SK-N-SH treated with all-trans-retinoic acid at 6 μM for 48 hours (cell line): ENCODE measurements at regions not wholly inside any gene's neighbourhood (a gene's known extent, or its start where the extent isn't known, plus 50 kb on each side); places are given as distances from the start of the nearest gene placed in this dataset.

ENCODE experiments used
- ATAC-seq: fragments of 200-7000 bp; cut with Tn5 transposase; 3 replicates; pipeline ENCODE4 v1.9.1; 2020; ENCODE audit warnings: mild to moderate bottlenecking, moderate library complexity
- ARNTL ChIP-seq: fragments of 450-650 bp; formaldehyde crosslinking; IDR thresholded peaks from 2 replicates; pipeline ENCODE4 v1.5.0; 2020; ENCODE audit warnings: low read depth, mild to moderate bottlenecking, moderate library complexity, borderline replicate concordance
- BACH2 ChIP-seq: fragments of 250-450 bp; sonication (Bioruptor Pico); IDR thresholded peaks from 2 replicates; pipeline ENCODE4 v1.9.0; 2021; ENCODE audit warnings: mild to moderate bottlenecking, borderline replicate concordance
- CREB5 ChIP-seq: fragments of 250-450 bp; sonication (Bioruptor Pico); IDR thresholded peaks from 2 replicates; pipeline ENCODE4 v1.5.1; 2020; ENCODE audit warnings: low read depth, mild to moderate bottlenecking, moderate library complexity
- CSDC2 ChIP-seq: fragments of 250-450 bp; sonication (Bioruptor Pico); IDR thresholded peaks from 2 replicates; pipeline ENCODE4 v1.5.0; 2020; ENCODE audit warnings: mild to moderate bottlenecking, moderate library complexity
- CSRNP3 ChIP-seq: fragments of 250-450 bp; sonication (Bioruptor Pico); IDR thresholded peaks from 2 replicates; pipeline ENCODE4 v1.5.1; 2021; ENCODE audit warnings: mild to moderate bottlenecking, moderate library complexity
- ESRRG ChIP-seq: fragments of 250-450 bp; sonication (Bioruptor Pico); IDR thresholded peaks from 2 replicates; pipeline ENCODE4 v1.6.1; 2021; ENCODE audit warnings: mild to moderate bottlenecking
- GLIS3 ChIP-seq: fragments of 250-450 bp; sonication (Bioruptor Pico); IDR thresholded peaks from 2 replicates; pipeline ENCODE4 v1.5.0; 2020; ENCODE audit warnings: mild to moderate bottlenecking, moderate library complexity
- ISL1 ChIP-seq: fragments of 250-450 bp; sonication (Bioruptor Pico); IDR thresholded peaks from 2 replicates; pipeline ENCODE4 v2.1.2; 2022; ENCODE audit warnings: mild to moderate bottlenecking, moderate library complexity
- PATZ1 ChIP-seq: fragments of 250-450 bp; sonication (Bioruptor Pico); IDR thresholded peaks from 2 replicates; pipeline ENCODE4 v1.8.0; 2020; ENCODE audit warnings: mild to moderate bottlenecking, moderate library complexity, borderline replicate concordance
- PPARA ChIP-seq: fragments of 250-450 bp; sonication (Bioruptor Pico); IDR thresholded peaks from 2 replicates; pipeline ENCODE4 v1.5.0; 2020; ENCODE audit warnings: mild to moderate bottlenecking, borderline replicate concordance
- RARB ChIP-seq: fragments of 250-450 bp; sonication (Bioruptor Pico); IDR thresholded peaks from 2 replicates; pipeline ENCODE4 v1.8.0; 2021; ENCODE audit warnings: mild to moderate bottlenecking, moderate library complexity
- SNAI2 ChIP-seq: fragments of 250-450 bp; sonication (Bioruptor Pico); IDR thresholded peaks from 2 replicates; pipeline ENCODE4 v1.5.0; 2020; ENCODE audit warnings: mild to moderate bottlenecking, moderate library complexity
- TCF4 ChIP-seq: fragments of 250-450 bp; sonication (Bioruptor Pico); IDR thresholded peaks from 2 replicates; pipeline ENCODE4 v1.8.0; 2021; ENCODE audit warnings: mild to moderate bottlenecking, moderate library complexity, borderline replicate concordance
- ZC3H10 ChIP-seq: fragments of 250-450 bp; sonication (Bioruptor Pico); IDR thresholded peaks from 2 replicates; pipeline ENCODE4 v1.5.1; 2021; ENCODE audit warnings: mild to moderate bottlenecking, moderate library complexity
- ZFP3 ChIP-seq: fragments of 250-450 bp; sonication (Bioruptor Pico); IDR thresholded peaks from 2 replicates; pipeline ENCODE4 v1.5.0; 2020; ENCODE audit warnings: mild to moderate bottlenecking, moderate library complexity
- ZFP30 ChIP-seq: fragments of 450-650 bp; formaldehyde crosslinking; IDR thresholded peaks from 2 replicates; pipeline ENCODE4 v1.5.0; 2022; ENCODE audit warnings: mild to moderate bottlenecking, moderate library complexity
- ZNF565 ChIP-seq: fragments of 450-650 bp; formaldehyde crosslinking; conservative IDR thresholded peaks from 2 replicates; pipeline ENCODE4 v1.5.0; 2020; ENCODE audit warnings: low read depth, mild to moderate bottlenecking, moderate library complexity
- ZNF70 ChIP-seq: fragments of 450-650 bp; formaldehyde crosslinking; IDR thresholded peaks from 2 replicates; pipeline ENCODE4 v1.5.0; 2020; ENCODE audit warnings: mild to moderate bottlenecking, moderate library complexity
- ZNF8 ChIP-seq: fragments of 450-650 bp; formaldehyde crosslinking; IDR thresholded peaks from 2 replicates; pipeline ENCODE4 v1.5.0; 2020; ENCODE audit warnings: mild to moderate bottlenecking, moderate library complexity
- TF ChIP-seq, protein P1 (sequence below): fragments of 250-450 bp; sonication (Bioruptor Pico); IDR thresholded peaks from 2 replicates; pipeline ENCODE4 v1.5.0; 2020; ENCODE audit warnings: mild to moderate bottlenecking, moderate library complexity

- TF ChIP-seq ZFP30 (CRISPR knock-in tag) (no peak), CSRNP3 (no peak), ZNF8 (CRISPR knock-in tag) (no peak), GLIS3 (CRISPR knock-in tag) (no peak), PPARA (CRISPR knock-in tag) (no peak), ZNF70 (CRISPR knock-in tag) (no peak), PATZ1 (CRISPR knock-in tag) (no peak), ISL1 (CRISPR knock-in tag) (no peak), ZNF565 (no peak), SNAI2 (CRISPR knock-in tag) (no peak), ESRRG (no peak)
- no peak for ATAC-seq
Measured at GRCh38 chr4:156144961-156145360, 191.3 kb upstream of the CTSO start.

DNA sequence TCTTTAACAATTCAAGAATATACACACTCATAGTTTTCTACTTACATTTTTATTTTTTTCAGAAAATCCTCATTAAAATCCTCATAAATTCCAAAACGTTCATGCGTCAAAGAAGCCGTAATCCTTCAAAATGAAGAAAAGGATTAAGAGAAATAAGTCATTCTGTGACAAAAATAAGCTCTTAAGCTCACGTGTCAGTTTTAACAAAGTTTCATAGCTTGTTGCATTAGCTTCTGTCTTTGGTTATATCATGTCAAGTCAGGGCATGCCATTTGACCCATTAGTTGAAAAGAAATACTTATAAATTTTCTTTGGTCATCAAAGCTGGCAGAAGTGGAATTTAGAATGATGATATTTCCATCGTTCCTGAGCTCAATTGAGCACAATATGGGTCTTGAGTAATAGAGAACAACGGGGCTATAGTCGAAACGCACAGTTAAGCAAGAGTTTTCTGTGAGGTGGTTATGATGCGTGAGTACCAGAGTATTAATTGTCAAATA, 185.2 kb upstream of the CTSO start:
- no peak for ATAC-seq
- TF ChIP-seq BACH2 (CRISPR knock-in tag): no peak
- TF ChIP-seq GLIS3 (CRISPR knock-in tag): no peak
- TF ChIP-seq RARB (CRISPR knock-in tag): no peak
- TF ChIP-seq CSRNP3: no peak
- TF ChIP-seq CSDC2: no peak
- TF ChIP-seq ISL1 (CRISPR knock-in tag): no peak
- no peak for TF ChIP-seq ARNTL (CRISPR knock-in tag)
- TF ChIP-seq ZNF565: no peak
- TF ChIP-seq ZFP30 (CRISPR knock-in tag): no peak
- TF ChIP-seq ZNF70 (CRISPR knock-in tag): no peak
- TF ChIP-seq ZFP3 (CRISPR knock-in tag): no peak
- TF ChIP-seq, protein P1, sequence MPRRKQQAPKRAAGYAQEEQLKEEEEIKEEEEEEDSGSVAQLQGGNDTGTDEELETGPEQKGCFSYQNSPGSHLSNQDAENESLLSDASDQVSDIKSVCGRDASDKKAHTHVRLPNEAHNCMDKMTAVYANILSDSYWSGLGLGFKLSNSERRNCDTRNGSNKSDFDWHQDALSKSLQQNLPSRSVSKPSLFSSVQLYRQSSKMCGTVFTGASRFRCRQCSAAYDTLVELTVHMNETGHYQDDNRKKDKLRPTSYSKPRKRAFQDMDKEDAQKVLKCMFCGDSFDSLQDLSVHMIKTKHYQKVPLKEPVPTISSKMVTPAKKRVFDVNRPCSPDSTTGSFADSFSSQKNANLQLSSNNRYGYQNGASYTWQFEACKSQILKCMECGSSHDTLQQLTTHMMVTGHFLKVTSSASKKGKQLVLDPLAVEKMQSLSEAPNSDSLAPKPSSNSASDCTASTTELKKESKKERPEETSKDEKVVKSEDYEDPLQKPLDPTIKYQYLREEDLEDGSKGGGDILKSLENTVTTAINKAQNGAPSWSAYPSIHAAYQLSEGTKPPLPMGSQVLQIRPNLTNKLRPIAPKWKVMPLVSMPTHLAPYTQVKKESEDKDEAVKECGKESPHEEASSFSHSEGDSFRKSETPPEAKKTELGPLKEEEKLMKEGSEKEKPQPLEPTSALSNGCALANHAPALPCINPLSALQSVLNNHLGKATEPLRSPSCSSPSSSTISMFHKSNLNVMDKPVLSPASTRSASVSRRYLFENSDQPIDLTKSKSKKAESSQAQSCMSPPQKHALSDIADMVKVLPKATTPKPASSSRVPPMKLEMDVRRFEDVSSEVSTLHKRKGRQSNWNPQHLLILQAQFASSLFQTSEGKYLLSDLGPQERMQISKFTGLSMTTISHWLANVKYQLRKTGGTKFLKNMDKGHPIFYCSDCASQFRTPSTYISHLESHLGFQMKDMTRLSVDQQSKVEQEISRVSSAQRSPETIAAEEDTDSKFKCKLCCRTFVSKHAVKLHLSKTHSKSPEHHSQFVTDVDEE: no peak
- no peak for TF ChIP-seq PPARA (CRISPR knock-in tag)
- no peak for TF ChIP-seq SNAI2 (CRISPR knock-in tag)

DNA sequence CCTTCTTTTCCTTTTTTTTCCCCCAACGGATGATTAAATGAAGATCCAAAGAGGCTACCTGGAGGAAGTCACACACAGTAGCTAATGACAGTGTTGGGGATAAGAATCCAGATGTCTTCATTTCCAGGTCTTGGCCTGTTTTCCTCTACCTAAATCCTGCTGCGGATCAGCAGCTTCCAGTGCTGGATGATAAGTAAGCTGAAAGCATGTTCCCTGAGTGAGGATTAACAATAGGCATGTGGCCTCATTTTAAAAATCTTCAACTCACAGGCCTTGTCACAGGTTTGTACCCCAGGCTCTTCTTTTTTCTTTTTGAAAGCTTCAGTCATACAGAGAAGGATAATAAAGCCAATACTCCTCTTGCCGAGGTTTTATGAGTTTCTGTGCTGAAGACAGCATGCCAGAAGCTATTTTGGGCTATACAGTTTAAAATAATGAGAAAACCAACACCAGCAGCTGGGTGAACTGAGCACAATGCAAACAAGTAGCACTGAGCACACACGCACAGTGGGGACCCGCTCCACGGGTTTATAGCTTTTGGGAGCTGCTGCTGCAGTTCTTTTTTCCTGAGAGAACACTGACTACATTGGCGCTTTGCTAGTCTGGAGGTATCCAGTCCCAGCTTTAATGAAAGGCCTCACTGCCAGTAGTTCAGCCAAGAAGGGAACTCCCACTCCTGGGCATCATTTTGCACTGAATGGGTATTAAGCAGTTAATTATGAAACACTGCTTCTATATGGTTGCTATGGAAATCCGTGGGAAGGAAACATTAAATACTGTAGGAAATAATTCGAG, 184.2 kb upstream of the CTSO start:
- ATAC-seq: no peak
- no peak for TF ChIP-seq ARNTL (CRISPR knock-in tag)
- no peak for TF ChIP-seq ZFP30 (CRISPR knock-in tag)
- TF ChIP-seq BACH2 (CRISPR knock-in tag): no peak
- TF ChIP-seq SNAI2 (CRISPR knock-in tag): no peak
- no peak for TF ChIP-seq CREB5 (CRISPR knock-in tag)
- no peak for TF ChIP-seq TCF4 (CRISPR knock-in tag)
- no peak for TF ChIP-seq ISL1 (CRISPR knock-in tag)
- no peak for TF ChIP-seq PPARA (CRISPR knock-in tag)
- TF ChIP-seq PATZ1 (CRISPR knock-in tag): no peak
- no peak for TF ChIP-seq RARB (CRISPR knock-in tag)
- TF ChIP-seq ZNF565: no peak
- no peak for TF ChIP-seq ZC3H10 (CRISPR knock-in tag)
- TF ChIP-seq, protein P1: no peak
- no peak for TF ChIP-seq ZNF8 (CRISPR knock-in tag)
- TF ChIP-seq ZFP3 (CRISPR knock-in tag): no peak
